K562 (cell line): ENCODE measurements at regions not wholly inside any gene's neighbourhood (a gene's known extent, or its start where the extent isn't known, plus 50 kb on each side); places are given as distances from the start of the nearest gene placed in this dataset.

Source experiments
- EZH2 ChIP-seq: IDR thresholded peaks from 2 replicates; pipeline ENCODE4 v1.6.1; 2012; ENCODE audit warnings: low read depth, mild to moderate bottlenecking, inconsistent platforms, low read length, borderline replicate concordance
- NCOR1 ChIP-seq: fragments of 450-650 bp; IDR thresholded peaks from 2 replicates; pipeline ENCODE4 v1.6.1; 2016; ENCODE audit warnings: mild to moderate bottlenecking, moderate library complexity
- SRF ChIP-seq, 2 experiments: fragments of 250-450, 450-650 bp in 1 of 2; sonication (Bioruptor Pico) in 1 of 2; sonication (generic) in 1 of 2; formaldehyde crosslinking; IDR thresholded peaks; 2 replicates each; pipeline versions ENCODE4 v1.5.0 to v1.5.1; 2020 to 2022; ENCODE audit warnings: mild to moderate bottlenecking in 1 of 2, missing genetic modification reagents in 1 of 2
- ZNF140 ChIP-seq: fragments of 250-450 bp; sonication (Bioruptor Pico); IDR thresholded peaks from 2 replicates; pipeline ENCODE4 v1.8.0; 2021; ENCODE audit warnings: moderate library complexity, mild to moderate bottlenecking, inconsistent platforms
- ZNF24 ChIP-seq: fragments of 450-650 bp; IDR thresholded peaks from 2 replicates; pipeline ENCODE4 v1.6.1; 2016

GRCh38 chr7:120079022-120079421 lies 194.0 kb upstream of the KCND2 start:
- TF ChIP-seq ZNF140 (CRISPR knock-in tag), result no peak
- TF ChIP-seq EZH2, result no peak
- TF ChIP-seq ZNF24, result no peak
- TF ChIP-seq SRF (CRISPR knock-in tag; IDR thresholded peaks at IDR 0.05), result no peak
- no peak for TF ChIP-seq NCOR1
